Stimulated activated CD4-positive, alpha-beta T cell treated with anti-CD3 and anti-CD28 coated beads, Interleukin-4, amount 100 ng/mL, for 48 hours (primary cell): ENCODE measurements at regions not wholly inside any gene's neighbourhood (a gene's known extent, or its start where the extent isn't known, plus 50 kb on each side); places are given as distances from the start of the nearest gene placed in this dataset.

Experiments used
- DNase-seq, 2 donors: peaks; one replicate each; pipeline ENCODE4 v3.0.0-alpha.2; 2020; ENCODE audit warnings: low read depth in 2 of 2

DNA sequence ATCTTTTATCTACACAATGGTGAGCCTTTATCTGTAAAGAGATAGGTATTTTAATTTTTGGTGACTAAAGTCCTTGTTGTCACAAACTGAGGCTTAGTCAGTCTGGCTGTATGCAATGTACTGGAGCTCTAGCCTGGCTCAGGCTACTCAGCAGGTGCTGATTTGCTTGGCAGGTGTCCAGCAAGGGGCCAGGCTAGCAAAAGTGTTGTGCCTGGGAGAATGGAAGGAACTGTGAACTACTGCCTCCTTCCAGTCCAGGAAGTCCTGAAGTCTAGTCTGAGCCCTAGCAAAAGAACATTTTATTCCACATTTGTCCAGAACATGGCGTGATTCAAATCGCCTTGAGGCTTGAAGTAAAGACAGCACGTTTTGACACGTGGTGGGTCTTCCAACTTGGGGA is 260.5 kb downstream of the CCDC85A start:
- DNase-seq: no peak

DNA sequence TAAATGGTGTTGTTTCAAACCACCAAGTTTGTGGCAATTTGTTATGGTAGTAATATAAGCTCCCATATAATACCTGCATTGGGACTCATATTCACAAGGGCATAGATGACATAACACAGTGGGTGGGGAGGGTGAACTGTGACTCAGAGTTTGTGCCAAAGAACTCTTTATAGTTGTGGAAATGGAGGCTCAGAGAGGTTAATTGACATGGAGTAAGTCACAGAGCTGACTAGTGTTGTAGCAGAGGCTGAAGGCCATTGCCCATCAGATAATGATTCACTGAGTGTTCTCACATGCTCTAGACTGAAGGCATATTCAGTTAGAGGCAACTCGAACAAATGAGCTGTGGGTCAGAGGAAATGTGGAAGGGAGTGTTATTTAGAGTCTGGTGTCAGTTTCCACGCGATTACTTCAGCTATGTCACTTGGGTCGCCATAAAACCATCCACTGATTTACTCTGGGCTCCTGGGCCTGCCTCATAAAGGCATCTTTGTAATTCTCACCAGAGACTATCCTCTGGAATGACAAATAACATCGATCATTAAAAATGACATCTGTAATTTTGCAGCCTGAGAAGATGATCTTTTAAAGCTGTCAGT is 264.7 kb downstream of the CCDC85A start:
- DNase-seq: no peak

DNA sequence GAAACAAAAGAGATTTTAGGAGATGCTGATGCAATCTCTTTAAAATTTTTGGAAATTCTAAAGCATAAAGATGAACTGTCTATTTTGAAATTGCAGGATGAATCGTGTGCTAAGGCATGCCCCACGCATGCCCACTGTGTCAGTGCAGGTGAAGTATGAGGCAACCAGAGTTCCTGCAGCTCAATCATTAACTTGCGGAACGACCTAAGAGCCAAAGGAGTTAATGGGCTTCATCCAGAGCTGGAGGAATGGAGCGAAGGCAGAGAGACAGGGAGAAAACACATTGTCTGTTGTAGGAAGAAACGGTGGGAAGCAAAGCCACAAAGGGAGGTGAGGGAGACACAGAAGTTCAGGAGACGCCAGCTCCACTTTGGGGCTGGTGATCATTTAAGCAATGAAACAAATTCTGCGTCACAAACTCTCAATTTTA is 265.2 kb downstream of the CCDC85A start:
- no peak for DNase-seq

DNA sequence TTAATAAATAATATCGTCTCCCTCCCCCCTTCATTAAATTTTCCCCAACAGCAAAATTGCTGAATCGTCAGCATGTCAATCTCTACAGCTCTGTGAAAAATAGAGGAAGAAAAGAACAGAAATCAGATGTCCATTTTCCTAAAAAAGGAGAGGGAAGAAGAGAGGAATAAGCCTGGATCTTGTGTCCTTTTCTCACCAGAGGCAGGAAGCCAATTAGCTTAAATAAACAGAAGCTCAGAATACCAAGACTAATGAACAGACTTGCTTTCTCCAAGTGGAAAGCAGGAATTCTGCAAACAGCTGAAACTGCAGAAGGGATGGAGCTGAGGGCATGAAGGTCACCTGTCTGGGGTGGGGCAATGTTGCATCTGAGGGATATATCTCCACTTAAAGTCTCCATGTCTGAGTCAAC is 265.7 kb downstream of the CCDC85A start:
- DNase-seq: no peak

DNA sequence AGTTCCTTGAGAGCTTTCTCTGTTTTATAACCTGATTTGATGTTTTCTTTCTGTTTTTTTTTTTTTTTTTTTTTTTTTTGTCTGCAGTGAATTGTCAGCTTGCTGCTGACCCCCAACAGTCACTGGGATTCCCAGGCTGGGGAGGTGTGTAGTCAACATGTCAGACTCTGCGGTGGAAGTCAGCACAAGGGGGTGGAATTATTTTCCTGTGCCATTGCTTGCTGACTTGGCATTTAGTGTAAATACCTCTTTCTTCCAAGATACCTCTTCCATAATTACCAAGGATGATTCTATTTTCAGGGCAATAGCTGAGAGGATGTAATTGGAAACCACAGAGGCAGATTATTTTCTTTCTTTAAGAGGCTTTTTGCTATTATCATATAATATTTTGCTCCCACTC is 266.3 kb downstream of the CCDC85A start:
- no peak for DNase-seq

DNA sequence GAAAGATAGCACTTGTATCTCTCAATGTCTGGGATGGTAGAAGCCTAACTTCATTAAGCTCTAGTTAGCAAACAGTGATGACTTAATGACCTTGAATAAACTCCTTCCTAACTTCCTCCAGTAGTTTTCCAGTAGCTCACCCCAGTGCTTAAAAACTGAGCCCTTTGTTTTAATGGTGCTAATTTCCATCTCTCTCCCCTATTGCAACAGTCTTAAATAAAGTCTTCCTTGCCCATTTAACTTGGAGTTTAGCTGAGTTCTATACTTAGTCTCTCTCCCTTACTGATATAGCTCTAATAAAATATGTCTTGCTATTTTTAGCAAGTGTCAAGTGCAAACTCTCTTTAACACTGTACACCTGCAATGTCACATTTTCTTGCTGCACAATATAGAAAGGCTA is 267.0 kb downstream of the CCDC85A start:
- DNase-seq: no peak

DNA sequence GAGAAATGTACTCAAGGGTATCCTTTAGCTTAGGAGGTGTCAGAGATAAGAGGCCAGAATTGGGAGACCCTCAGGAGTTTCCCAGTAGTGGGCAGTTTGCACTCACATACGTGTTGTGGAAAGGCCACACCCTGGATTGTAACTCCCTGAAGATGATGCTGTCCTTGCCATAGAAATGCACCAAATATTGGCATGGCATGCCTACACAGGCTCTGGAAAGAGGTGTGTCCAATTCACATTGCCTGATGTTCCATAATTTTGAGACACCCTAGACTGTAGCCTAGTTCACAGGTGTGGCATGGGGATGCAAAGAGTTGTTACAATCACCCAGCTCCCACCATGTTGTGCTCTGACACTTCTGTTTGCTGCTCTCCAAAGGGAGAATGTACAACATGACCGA is 271.9 kb downstream of the CCDC85A start:
- DNase-seq: no peak

DNA sequence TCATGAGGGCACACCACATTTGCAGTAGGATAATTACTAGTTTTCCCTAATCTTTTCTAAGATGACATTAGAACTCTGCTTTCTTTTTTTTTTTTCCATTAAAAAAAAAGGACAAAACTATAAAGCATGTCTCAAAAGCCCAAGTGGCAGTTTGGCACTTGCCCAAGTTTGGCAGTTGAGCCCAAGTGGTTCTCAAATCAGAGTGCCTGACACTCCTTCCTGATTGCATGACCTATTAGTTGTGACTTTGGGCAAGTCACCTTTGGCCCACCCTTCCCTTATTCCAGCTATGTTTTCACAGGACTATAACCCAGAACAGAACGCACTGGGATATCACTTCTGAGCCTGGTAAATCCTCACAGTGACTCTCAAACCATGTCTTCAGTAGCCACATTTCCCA is 273.0 kb downstream of the CCDC85A start:
- DNase-seq: no peak

DNA sequence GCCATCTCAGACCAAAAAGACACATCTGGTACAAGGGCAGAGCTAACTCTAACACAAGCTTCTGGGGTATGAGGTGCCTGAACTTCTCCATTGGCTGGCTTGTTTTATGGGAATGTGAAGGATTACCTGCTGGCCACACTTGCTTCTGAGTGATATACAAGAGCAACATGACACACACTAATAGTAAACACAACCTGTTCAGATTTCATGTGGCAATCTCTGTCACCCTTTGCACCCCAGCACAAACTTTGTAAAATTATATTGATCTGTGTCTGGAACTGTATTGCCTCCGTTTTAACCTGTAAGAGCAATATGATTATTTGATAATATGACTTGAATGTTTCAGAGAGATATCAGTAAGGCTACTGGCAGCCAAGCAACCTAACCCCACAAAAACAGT is 276.7 kb downstream of the CCDC85A start:
- DNase-seq: no peak

DNA sequence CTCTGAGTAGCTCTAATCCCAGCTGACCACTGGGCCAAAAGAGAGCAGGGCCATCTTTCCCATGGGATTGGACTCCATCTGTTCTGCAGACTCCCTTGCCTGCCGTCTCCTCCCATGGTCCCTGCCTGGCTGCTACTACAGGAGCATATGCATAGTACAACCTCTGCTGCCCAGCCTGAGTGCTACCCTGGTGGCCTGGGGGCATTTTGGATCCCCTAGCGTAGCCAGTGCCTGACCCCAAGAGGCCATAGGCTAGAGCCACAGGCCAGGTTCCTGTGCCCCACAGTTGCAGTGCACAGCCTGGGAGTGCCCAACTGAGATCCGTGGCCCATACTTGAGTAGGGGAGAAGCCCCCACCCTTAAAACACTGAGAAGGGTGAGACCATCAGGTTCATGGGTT is 280.3 kb downstream of the CCDC85A start:
- DNase-seq: no peak

DNA sequence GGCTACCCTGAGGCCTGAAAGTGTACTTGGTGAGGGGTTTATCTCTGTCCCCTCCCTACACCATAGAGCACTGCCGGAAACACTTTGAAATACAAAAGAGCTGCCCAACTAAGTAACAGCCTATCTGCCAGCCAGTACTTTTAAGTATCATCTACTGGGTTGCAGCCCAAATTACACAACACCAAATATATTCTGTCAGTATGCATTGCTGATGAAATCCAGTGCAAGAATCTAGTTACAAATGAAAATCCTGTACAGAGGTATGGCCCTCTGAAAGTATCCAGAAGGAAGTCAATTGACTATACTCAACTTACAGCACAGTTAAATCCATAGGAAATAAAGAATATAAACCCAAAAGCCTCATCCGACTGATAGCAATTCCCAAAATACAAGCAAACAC is 280.8 kb downstream of the CCDC85A start:
- DNase-seq: no peak

DNA sequence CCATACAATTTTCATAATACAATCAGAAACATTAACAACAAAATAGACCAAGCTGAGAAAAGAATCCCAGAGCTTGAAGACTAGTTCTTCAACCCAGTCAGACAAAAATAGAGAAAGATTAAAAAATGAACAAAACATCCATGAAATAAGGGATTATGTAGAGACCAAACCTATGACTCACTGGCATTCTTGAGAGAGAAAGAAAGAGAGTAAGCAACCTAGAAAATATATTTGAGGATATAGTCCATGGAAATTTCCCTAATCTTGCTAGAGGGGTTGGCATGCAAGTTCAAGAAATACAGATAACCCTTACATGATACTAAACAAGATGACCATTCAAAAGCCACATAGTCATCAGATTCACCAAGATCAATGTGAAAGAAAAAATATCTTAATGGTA is 281.7 kb downstream of the CCDC85A start:
- no peak for DNase-seq

DNA sequence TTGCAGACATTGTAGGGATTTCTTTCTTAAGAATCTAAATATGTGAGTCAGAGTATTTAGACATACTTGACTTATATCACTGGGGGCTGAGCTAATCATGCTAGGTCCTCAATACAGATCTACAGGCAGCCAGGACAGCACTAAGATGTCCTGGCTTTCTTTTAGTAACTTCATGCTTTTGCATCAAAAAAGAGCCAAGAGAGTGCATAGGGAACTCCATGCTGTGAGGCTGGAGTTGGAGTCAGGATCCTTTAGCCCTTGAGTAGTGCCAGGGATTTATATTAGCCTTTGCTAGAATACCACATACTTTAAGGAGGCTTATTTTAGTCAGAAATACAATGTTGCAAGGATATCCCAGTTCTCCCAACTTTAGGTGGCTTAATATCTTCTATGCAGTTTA is 289.7 kb downstream of the CCDC85A start:
- no peak for DNase-seq

DNA sequence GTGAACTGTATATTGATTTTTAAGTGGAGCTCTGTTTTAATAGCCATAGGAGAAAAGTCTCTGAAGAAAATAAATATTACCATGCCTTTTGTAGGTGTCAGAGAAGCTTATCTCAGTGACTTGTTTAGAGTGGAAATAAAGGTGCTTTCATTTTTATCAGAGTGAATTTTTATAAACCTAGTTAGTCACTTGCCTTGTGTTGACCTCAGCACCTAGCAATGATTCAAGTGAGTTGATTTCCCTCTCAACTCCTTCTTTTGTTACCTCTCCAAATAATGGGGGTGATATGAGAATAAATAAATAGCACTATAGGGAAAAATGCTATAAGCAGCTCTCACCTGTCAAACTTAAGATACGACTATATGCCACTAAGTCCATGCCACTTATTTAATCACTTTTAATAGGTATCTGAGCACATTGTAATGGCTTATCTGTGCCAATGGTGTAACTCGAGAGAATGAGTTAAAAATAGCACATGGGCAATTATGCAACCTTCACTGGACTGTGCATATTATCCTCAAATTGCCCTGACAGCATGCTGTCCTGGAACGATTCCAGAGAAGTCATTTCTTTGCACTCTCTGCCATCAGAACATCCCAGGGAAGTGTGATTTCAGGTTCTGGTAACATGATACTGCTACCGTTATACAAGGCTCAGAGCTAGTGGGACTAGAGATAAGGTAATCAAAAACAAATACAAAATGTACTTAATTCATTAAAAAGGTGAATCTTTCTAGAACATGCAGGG is 290.8 kb downstream of the CCDC85A start:
- no peak for DNase-seq

DNA sequence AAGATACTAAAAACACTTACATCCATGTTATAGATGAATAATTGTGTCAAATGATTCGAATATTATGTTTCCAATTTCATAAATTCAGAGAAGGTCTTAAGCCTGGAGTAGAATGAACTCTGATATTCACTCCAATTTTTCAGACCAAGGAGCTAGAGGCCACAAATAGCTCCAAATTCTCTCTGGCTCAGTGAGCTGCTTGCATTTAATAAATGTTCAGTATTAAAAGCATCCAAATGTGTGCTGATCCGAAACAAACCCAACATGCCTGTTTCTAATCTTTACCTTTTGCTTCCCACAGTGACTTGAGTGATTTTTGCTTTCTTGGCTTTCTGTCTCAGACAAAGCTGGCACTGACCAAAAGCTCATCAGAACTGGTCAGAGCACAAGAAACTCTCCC is 291.4 kb downstream of the CCDC85A start:
- DNase-seq: no peak

DNA sequence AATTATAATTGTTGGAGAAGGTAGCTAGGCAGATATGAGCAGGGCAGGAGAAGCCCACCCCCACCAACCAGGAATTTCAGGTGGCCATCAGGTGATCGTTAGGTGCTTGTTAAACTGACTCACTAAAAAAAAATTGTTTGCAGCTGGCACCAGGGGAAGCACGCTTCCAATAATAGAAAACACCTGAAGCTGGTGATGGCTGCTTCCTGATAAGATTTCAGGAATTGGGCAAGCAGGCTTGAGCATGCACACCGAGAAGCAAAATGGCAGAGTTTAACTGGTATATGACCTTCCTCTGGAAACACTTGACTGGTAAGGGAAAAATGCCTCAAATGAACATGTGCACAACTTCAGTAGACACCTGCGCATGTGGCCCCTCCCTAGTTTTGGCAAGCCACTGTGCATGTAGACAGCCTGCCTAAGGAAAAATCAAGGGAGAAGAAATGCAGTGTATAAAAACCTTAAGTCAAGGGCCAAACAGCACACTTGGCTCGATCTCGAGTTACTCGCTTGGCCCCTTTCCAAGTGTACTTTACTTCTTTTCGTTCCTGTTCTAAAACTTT is 292.8 kb downstream of the CCDC85A start:
- no peak for DNase-seq

DNA sequence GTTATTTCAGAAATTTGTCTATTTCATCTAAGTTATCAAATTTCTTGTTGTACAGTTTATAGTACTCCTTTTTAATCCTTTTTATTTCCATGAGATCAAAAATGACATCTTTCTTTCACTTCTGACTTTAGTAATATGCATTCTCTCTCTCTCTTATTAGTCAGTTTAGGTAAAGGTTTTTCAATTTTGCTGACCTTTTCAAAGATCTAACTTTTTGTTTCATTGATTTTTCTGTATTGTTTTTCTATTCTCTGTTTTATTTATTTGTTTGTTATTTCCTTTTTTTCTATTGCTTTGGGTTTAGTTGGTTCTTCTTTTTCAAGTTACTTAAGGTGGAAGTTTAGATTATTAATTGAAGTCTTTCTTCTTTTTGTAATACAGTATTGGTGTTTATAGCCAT is 294.2 kb downstream of the CCDC85A start:
- DNase-seq: no peak

DNA sequence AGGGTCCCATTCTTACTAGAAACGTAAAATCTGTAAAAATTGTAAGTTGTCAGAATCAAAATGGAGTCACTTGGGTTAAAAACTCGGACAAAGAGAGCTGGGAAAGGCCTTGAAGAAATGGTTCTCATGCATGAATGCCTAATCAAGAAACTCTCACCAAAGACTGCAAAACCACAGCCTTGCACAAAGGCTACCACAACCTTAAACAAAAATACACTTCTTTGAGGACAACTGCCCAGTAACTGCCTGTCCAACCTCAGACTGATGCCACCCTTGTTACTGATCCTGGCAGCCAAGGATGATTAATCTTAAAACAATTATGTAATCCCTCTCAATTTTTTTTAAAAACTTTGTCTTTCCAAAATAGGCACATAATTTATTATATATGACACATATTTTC is 299.3 kb downstream of the CCDC85A start:
- no peak for DNase-seq

DNA sequence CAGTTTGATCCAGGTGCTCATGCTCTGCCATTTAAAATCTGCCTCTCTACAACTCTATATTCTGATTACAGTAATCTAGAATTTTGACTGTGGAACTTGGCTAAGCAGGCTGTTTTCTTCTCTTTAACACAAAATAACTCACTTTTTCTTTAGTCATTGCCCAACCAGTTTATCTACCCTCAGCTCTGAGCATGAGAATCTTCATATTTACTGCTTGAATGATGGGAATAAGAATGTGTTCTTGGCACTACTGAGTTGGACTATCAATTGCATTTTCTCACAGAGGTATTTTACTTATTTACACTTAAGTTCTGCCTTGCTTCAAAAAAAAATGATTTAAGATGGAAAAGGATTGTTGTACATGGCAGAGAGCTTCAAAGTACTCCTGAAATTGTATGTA is 301.1 kb downstream of the CCDC85A start:
- no peak for DNase-seq

DNA sequence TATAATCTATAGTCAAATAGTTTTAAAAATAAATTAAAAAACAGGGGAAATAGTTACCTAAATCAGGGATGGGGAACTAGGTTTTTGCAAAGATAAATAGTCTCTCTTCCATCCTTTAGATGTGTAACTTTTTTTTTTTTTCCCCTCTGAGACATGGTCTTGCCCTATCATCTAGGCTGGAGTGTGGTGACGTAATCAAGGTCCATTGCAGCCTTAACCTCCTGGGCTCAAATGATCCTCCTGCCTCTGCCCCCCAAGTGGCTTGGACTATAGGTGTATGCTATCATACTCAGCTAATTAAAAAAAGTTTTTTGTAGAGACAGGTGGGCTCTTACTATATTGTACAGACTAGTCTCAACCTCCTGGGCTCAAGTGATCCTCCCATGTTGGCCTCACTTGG is 316.5 kb downstream of the CCDC85A start:
- DNase-seq: no peak

DNA sequence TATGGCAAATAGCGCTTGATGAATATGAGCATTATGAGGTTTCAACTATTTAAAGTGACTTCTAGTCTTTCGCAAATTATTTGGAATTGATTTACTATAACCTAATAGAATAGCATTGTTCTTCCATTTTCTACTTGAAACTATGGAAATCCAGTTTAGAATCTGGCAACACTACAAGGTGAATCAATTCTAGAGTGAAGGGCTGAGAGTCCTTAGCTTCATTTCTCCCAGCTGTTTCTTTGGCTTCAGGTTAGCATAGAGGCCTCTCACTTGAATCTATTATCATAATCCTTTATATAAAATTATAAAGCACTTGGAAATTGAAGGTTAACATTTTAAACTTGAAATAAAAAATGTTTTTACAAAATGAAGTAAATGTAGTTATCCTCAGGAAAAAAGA is 318.8 kb downstream of the CCDC85A start:
- DNase-seq: no peak

DNA sequence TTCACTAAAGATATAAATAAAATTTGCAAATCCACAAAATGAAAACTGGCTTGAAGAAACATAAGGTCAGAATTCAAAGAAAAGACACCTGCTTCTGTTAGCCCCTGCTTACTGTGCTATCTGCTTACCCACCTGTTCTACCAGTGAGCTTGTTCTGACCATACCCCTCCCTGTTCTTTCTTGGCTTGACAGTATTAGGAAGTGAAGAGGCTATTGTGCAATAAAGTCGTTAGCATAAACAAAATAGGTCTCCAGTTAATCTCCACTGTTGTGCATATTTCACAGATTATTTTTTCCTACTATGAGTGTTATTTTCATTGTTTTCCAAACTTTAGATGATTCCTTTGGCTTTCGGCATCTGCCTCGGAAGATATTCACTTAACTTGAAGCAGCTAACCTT is 322.1 kb downstream of the CCDC85A start:
- no peak for DNase-seq

DNA sequence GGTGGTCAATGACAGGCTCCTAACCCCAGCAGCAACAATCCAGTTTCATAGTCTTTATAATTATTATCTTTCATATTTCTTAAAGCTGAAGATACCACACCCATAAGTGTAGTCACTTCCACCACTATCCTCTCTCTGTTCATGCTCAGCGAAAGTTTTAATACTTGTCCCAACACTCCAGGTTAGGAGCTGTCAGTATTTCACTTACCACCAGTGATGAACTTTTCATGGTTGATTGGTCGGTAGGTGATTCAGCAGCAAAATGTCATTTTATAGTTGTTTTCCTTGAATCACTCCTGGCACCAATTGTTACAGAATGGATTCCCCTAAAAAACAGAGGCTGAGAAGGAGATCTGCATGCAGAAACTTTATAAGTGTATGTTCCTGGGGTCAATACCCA is 324.9 kb downstream of the CCDC85A start:
- no peak for DNase-seq

DNA sequence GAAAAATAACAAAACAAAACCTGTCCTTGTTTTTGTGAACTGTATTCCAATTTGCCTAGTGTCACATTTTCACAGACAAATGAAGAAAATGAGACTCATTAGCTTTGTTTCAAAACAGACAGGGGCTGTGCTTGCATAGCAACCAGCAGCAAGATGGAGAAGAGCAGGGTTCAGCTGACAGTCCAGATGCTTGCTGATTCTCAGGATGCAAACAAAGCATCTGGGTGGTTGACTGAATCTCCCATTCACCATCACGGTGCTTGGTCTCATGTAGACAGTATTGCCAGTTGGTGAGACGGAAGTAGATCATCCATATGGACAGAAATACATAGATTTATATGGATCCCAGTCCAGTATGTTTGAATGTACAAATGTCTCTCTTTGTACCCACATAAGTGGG is 326.8 kb downstream of the CCDC85A start:
- DNase-seq: no peak
